Gastroesophageal sphincter (tissue), 3 donors: ENCODE measurements at regions not wholly inside any gene's neighbourhood (a gene's known extent, or its start where the extent isn't known, plus 50 kb on each side); places are given as distances from the start of the nearest gene placed in this dataset.

Experiments
- CTCF ChIP-seq, 4 experiments: fragments of 200-600 bp in 2 of 4; fragments of 450-650 bp in 2 of 4; sonication (generic) in 1 of 4; IDR thresholded peaks; one replicate each; pipeline ENCODE4 v1.5.1; 2017 to 2019; ENCODE audit warnings: antibody characterized with exemption in 4 of 4, mild to moderate bottlenecking in 2 of 4, moderate library complexity in 2 of 4
- EP300 ChIP-seq: sonication (generic); formaldehyde crosslinking; IDR thresholded peaks from one replicate; pipeline ENCODE4 v1.6.1; 2017; ENCODE audit warnings: antibody characterized with exemption, mild to moderate bottlenecking
- POLR2A ChIP-seq, 2 donors: fragments of 450-650 bp; IDR thresholded peaks; one replicate each; pipeline ENCODE4 v1.6.1; 2017; ENCODE audit warnings: antibody characterized with exemption in 2 of 2, mild to moderate bottlenecking in 2 of 2, moderate library complexity in 1 of 2
- POLR2AphosphoS5 ChIP-seq: sonication (generic); formaldehyde crosslinking; IDR thresholded peaks from one replicate; pipeline ENCODE4 v1.6.1; 2017; ENCODE audit warnings: antibody characterized with exemption

- no peak for TF ChIP-seq CTCF (IDR thresholded peaks at IDR 0.05)
- TF ChIP-seq POLR2A (IDR thresholded peaks at IDR 0.05), result no peak
- TF ChIP-seq EP300, result no peak
- no peak for TF ChIP-seq POLR2AphosphoS5
These were observed 597.9 kb upstream of the DPP6 start for GRCh38 chr7:153454306-153454705.
